ENCODE measurements at regions not wholly inside any gene's neighbourhood (a gene's known extent, or its start where the extent isn't known, plus 50 kb on each side); places are given as distances from the start of the nearest gene placed in this dataset.
A peak's percentile ranks its signal among the peaks of the same experiment; 100 is the strongest.

DNA sequence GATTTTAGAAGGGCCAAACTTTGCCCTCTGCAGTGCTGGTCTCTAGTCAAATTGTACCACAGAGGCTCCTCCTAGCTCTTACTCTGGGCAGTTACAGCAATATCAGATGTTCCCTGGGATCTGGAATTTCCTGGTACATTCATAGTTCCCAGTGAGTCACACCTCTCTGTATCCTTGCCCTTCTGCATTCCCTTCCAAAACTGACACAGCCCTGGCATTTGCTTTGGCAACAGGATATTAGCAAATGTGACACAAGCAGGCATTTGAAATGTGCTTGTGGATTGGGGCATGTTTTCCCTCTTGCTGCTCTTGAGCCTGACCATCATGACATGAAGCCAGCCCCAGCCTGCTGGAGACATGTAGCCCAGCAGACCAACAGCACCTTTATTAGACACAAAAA, 284.7 kb upstream of the AKR1E2 start:
- TF ChIP-seq, protein P1, sequence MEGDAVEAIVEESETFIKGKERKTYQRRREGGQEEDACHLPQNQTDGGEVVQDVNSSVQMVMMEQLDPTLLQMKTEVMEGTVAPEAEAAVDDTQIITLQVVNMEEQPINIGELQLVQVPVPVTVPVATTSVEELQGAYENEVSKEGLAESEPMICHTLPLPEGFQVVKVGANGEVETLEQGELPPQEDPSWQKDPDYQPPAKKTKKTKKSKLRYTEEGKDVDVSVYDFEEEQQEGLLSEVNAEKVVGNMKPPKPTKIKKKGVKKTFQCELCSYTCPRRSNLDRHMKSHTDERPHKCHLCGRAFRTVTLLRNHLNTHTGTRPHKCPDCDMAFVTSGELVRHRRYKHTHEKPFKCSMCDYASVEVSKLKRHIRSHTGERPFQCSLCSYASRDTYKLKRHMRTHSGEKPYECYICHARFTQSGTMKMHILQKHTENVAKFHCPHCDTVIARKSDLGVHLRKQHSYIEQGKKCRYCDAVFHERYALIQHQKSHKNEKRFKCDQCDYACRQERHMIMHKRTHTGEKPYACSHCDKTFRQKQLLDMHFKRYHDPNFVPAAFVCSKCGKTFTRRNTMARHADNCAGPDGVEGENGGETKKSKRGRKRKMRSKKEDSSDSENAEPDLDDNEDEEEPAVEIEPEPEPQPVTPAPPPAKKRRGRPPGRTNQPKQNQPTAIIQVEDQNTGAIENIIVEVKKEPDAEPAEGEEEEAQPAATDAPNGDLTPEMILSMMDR (IDR thresholded peaks at IDR 0.05; ENCODE audit: unreplicated experiment) = no peak
- CTCF ChIA-PET = no interaction called here
- Mint-ChIP-seq H3K9me3 (ENCODE audit: low read depth, unreplicated experiment) (peaks cover 6% of the 10 kb centered on the region), H3K4me1 (ENCODE audit: low read depth, unreplicated experiment) (peaks cover 15% of the 10 kb centered on the region), H3K27ac (ENCODE audit: unreplicated experiment) (peak overlapping the region; percentile 31), H3K27me3 (ENCODE audit: unreplicated experiment) (no peaks in the 10 kb centered on the region), H3K36me3 (ENCODE audit: insufficient read depth, unreplicated experiment) (no peaks in the 10 kb centered on the region), H3K4me3 (ENCODE audit: low read depth, unreplicated experiment) (no peak overlapping the region)
- BruUV-seq (replicated peaks) = no TSS peak
- DNase-seq = peak; percentile 53
- intact Hi-C loops (cut with micrococcal nuclease; ENCODE audit: unreplicated experiment) = no loop called here

DNA sequence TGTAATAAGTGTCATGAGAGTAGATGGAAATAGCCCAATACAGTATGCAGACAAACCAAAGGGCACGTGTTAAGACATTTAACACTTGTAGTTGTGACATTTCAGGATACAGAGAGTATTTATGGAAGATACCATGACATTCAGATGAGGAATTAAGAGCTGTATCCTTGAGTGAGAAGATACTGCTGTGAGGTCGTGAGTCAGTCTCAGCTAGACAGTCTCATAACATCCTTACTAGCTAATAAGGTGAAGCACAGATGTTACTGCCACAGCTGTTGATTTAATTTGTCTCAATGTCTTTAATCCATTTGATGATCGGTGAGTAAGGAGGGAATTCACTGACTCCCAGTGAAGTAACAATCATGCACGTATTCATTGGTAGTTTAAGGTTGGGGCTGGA, 288.0 kb upstream of the AKR1E2 start:
- Mint-ChIP-seq H3K36me3 (ENCODE audit: insufficient read depth, unreplicated experiment) (no peaks in the 10 kb centered on the region), H3K9me3 (ENCODE audit: low read depth, unreplicated experiment) (peaks cover 6% of the 10 kb centered on the region), H3K4me1 (ENCODE audit: low read depth, unreplicated experiment) (peaks cover 10% of the 10 kb centered on the region), H3K27ac (ENCODE audit: unreplicated experiment) (no peak overlapping the region), H3K4me3 (ENCODE audit: low read depth, unreplicated experiment) (no peak overlapping the region), H3K27me3 (ENCODE audit: unreplicated experiment) (no peaks in the 10 kb centered on the region)
- no TSS peak for BruUV-seq (replicated peaks)
- TF ChIP-seq, protein P1 (IDR thresholded peaks at IDR 0.05; ENCODE audit: unreplicated experiment) = no peak
- DNase-seq = no peak
- intact Hi-C loops (cut with micrococcal nuclease; ENCODE audit: unreplicated experiment) = no loop called here
- CTCF ChIA-PET = no interaction called here

- no peak overlapping the region for H3K4me3 Mint-ChIP-seq (ENCODE audit: low read depth, unreplicated experiment)
- peaks cover 6% of the 10 kb centered on the region for H3K9me3 Mint-ChIP-seq (ENCODE audit: low read depth, unreplicated experiment)
- H3K27ac Mint-ChIP-seq (ENCODE audit: unreplicated experiment) = no peak overlapping the region
- CTCF ChIA-PET = no interaction called here
- H3K27me3 Mint-ChIP-seq (ENCODE audit: unreplicated experiment) = no peaks in the 10 kb centered on the region
- TF ChIP-seq, protein P1 (IDR thresholded peaks at IDR 0.05; ENCODE audit: unreplicated experiment) = no peak
- no peaks in the 10 kb centered on the region for H3K36me3 Mint-ChIP-seq (ENCODE audit: insufficient read depth, unreplicated experiment)
- DNase-seq = no peak
- no TSS peak for BruUV-seq (replicated peaks)
- no peaks in the 10 kb centered on the region for H3K4me1 Mint-ChIP-seq (ENCODE audit: low read depth, unreplicated experiment)
- intact Hi-C loops (cut with micrococcal nuclease; ENCODE audit: unreplicated experiment) = no loop called here
These were observed 290.5 kb upstream of the AKR1E2 start for GRCh38 chr10:4535521-4535920.

GRCh38 chr10:4533621-4534020, 292.4 kb upstream of the AKR1E2 start:
- no peaks in the 10 kb centered on the region for H3K27me3 Mint-ChIP-seq (ENCODE audit: unreplicated experiment)
- no TSS peak for BruUV-seq (replicated peaks)
- no peaks in the 10 kb centered on the region for H3K36me3 Mint-ChIP-seq (ENCODE audit: insufficient read depth, unreplicated experiment)
- intact Hi-C loops (cut with micrococcal nuclease; ENCODE audit: unreplicated experiment) = no loop called here
- H3K4me1 Mint-ChIP-seq (ENCODE audit: low read depth, unreplicated experiment) = no peaks in the 10 kb centered on the region
- TF ChIP-seq, protein P1 (IDR thresholded peaks at IDR 0.05; ENCODE audit: unreplicated experiment) = no peak
- no peak overlapping the region for H3K4me3 Mint-ChIP-seq (ENCODE audit: low read depth, unreplicated experiment)
- CTCF ChIA-PET = no interaction called here
- peaks cover 4% of the 10 kb centered on the region for H3K9me3 Mint-ChIP-seq (ENCODE audit: low read depth, unreplicated experiment)
- DNase-seq = no peak
- H3K27ac Mint-ChIP-seq (ENCODE audit: unreplicated experiment) = no peak overlapping the region

DNA sequence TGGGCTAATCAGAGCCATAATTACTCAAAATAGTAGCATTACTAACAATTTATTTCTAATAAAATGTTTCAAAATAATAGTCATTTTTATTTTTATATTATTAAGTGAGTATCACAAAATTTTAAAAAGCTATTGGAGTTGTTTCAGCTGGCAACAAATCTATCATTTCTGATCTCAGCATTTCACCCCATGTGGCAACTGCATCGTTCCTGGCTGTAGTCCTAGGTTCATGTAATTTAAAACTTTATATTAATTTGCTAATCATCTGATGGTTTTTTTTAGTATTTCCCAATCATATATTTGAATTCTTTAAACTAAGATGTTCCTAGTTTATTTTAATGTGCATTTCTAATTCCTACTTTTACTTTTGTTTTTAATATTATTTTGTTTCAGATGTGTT, 293.0 kb upstream of the AKR1E2 start:
- Mint-ChIP-seq H3K4me3 (ENCODE audit: low read depth, unreplicated experiment) (no peak overlapping the region), H3K27me3 (ENCODE audit: unreplicated experiment) (no peaks in the 10 kb centered on the region), H3K9me3 (ENCODE audit: low read depth, unreplicated experiment) (peaks cover 2% of the 10 kb centered on the region), H3K27ac (ENCODE audit: unreplicated experiment) (no peak overlapping the region), H3K4me1 (ENCODE audit: low read depth, unreplicated experiment) (no peaks in the 10 kb centered on the region), H3K36me3 (ENCODE audit: insufficient read depth, unreplicated experiment) (no peaks in the 10 kb centered on the region)
- DNase-seq = no peak
- CTCF ChIA-PET = no interaction called here
- intact Hi-C loops (cut with micrococcal nuclease; ENCODE audit: unreplicated experiment) = no loop called here
- TF ChIP-seq, protein P1 (IDR thresholded peaks at IDR 0.05; ENCODE audit: unreplicated experiment) = no peak
- BruUV-seq (replicated peaks) = no TSS peak

Measured in Calu3 (cell line).